PC-9 (cell line): ENCODE measurements at regions not wholly inside any gene's neighbourhood (a gene's known extent, or its start where the extent isn't known, plus 50 kb on each side); places are given as distances from the start of the nearest gene placed in this dataset.

Experiments used
- BruUV-seq: library from RNA; stranded (reverse); fragments of 400-500 nt; replicated peaks from 2 replicates; lab custom pipeline; 2021; lab: Mats Ljungman, UMichigan
- CTCF ChIA-PET: fragments of 300-600 bp; sonication (Branson Sonifier 250); formaldehyde crosslinking; loops from one replicate; lab custom pipeline; 2022; ENCODE audit warnings: antibody characterized with exemption; lab: Charles Lee
- POLR2A ChIA-PET: fragments of 300-600 bp; sonication (Branson Sonifier 250); formaldehyde crosslinking; loops from one replicate; lab custom pipeline; 2022; ENCODE audit warnings: antibody characterized with exemption; ENCODE audit not compliant: unreplicated experiment; lab: Charles Lee
- DNase-seq, 2 experiments: peaks; one replicate each; pipeline versions ENCODE4 v3.0.0 to v3.0.0-alpha.2; 2015 to 2022; ENCODE audit warnings: mixed read lengths in 1 of 2
- H2AFZ ChIP-seq: fragments of 200-600 bp; sonication (generic); 2 replicates; pipeline ENCODE4 v1.8.1; 2017; ENCODE audit warnings: antibody characterized with exemption
- H3F3A ChIP-seq: fragments of 200-600 bp; sonication (generic); 2 replicates; pipeline ENCODE4 v1.8.1; 2017; ENCODE audit warnings: antibody characterized with exemption, mild to moderate bottlenecking, low read depth; ENCODE audit not compliant: insufficient read depth
- H3K27ac ChIP-seq: fragments of 200-600 bp; sonication (generic); 2 replicates; pipeline ENCODE4 v1.6.1; 2016; ENCODE audit warnings: mixed run types
- H3K27me3 ChIP-seq: fragments of 200-600 bp; sonication (generic); 2 replicates; pipeline ENCODE4 v1.6.1; 2016; ENCODE audit warnings: low read depth, mixed run types; ENCODE audit not compliant: insufficient read depth
- H3K36me3 ChIP-seq: fragments of 200-600 bp; sonication (generic); 2 replicates; pipeline ENCODE4 v1.6.1; 2016; ENCODE audit warnings: low read depth, mixed run types
- H3K4me1 ChIP-seq: fragments of 200-600 bp; sonication (generic); replicated peaks from 2 replicates; pipeline ENCODE4 v1.6.1; 2016; ENCODE audit warnings: mixed run types; ENCODE audit not compliant: insufficient read depth
- H3K4me2 ChIP-seq: fragments of 200-600 bp; sonication (generic); 2 replicates; pipeline ENCODE4 v1.6.1; 2017; ENCODE audit warnings: mixed run types
- H3K4me3 ChIP-seq: fragments of 200-600 bp; sonication (generic); 2 replicates; pipeline ENCODE4 v1.6.1; 2016; ENCODE audit warnings: mixed run types
- H3K79me2 ChIP-seq: fragments of 200-600 bp; sonication (generic); 2 replicates; pipeline ENCODE4 v1.6.1; 2017; ENCODE audit warnings: low read depth, mixed run types
- H3K9me2 ChIP-seq: fragments of 200-600 bp; sonication (generic); 2 replicates; pipeline ENCODE4 v1.8.1; 2017; ENCODE audit warnings: mild to moderate bottlenecking; ENCODE audit not compliant: insufficient read depth
- H3K9me3 ChIP-seq: fragments of 200-600 bp; sonication (generic); 2 replicates; pipeline ENCODE4 v1.8.1; 2016; ENCODE audit warnings: low read depth; ENCODE audit not compliant: insufficient read depth
- H4K20me1 ChIP-seq: fragments of 200-600 bp; sonication (generic); 2 replicates; pipeline ENCODE4 v1.8.1; 2017; ENCODE audit not compliant: insufficient read depth
- EZH2 ChIP-seq: fragments of 200-600 bp; sonication (generic); IDR thresholded peaks from 2 replicates; pipeline ENCODE4 v1.8.0; 2017; ENCODE audit warnings: antibody characterized with exemption, low read depth
- intact Hi-C: fragments of 100-400 bp; cut with micrococcal nuclease; formaldehyde crosslinking; loops from one replicate; pipeline ENCODE4 v1.10.0; 2022; ENCODE audit not compliant: unreplicated experiment
- TF ChIP-seq, protein P1 (sequence below): fragments of 200-600 bp; sonication (generic); conservative IDR thresholded peaks from 2 replicates; pipeline ENCODE4 v1.6.1; 2017; ENCODE audit warnings: mixed run types, antibody characterized with exemption, mild to moderate bottlenecking, moderate library complexity

DNA sequence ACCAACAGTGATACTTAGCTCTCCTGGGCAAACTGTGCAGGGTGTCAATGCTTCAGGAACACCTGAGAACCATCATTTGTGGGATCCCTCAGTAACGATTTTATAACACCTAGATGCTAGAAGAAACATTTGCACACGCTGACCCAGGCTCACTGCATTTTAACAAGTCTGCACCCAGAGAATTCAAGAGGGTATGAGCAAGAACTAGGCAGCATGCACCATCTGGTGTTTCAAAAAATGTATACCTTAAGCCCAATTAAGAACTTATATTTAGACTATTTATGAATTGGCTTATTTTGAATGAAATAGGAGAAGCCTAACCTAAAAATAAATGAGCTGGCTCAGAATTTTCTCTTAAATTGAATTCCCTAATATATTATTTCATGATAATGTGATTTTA lies 400.5 kb downstream of the GPATCH2 start:
- Histone ChIP-seq H3K4me1 (no peaks in the 10 kb centered on the region), H4K20me1 (no peaks in the 10 kb centered on the region), H3K27ac (no peak overlapping the region), H3K79me2 (no peaks in the 10 kb centered on the region), H3K4me2 (no peak overlapping the region), H3K4me3 (no peak overlapping the region), H3F3A (no peaks in the 10 kb centered on the region), H2AFZ (no peak overlapping the region), H3K9me3 (no peaks in the 10 kb centered on the region), H3K27me3 (no peaks in the 10 kb centered on the region), H3K9me2 (no peaks in the 10 kb centered on the region), H3K36me3 (no peaks in the 10 kb centered on the region)
- intact Hi-C loops: no loop called here
- CTCF ChIA-PET: no interaction called here
- POLR2A ChIA-PET: no interaction called here
- BruUV-seq: no TSS peak
- TF ChIP-seq, protein P1, sequence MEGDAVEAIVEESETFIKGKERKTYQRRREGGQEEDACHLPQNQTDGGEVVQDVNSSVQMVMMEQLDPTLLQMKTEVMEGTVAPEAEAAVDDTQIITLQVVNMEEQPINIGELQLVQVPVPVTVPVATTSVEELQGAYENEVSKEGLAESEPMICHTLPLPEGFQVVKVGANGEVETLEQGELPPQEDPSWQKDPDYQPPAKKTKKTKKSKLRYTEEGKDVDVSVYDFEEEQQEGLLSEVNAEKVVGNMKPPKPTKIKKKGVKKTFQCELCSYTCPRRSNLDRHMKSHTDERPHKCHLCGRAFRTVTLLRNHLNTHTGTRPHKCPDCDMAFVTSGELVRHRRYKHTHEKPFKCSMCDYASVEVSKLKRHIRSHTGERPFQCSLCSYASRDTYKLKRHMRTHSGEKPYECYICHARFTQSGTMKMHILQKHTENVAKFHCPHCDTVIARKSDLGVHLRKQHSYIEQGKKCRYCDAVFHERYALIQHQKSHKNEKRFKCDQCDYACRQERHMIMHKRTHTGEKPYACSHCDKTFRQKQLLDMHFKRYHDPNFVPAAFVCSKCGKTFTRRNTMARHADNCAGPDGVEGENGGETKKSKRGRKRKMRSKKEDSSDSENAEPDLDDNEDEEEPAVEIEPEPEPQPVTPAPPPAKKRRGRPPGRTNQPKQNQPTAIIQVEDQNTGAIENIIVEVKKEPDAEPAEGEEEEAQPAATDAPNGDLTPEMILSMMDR: no peak
- TF ChIP-seq EZH2: no peak
- no peak for DNase-seq

DNA sequence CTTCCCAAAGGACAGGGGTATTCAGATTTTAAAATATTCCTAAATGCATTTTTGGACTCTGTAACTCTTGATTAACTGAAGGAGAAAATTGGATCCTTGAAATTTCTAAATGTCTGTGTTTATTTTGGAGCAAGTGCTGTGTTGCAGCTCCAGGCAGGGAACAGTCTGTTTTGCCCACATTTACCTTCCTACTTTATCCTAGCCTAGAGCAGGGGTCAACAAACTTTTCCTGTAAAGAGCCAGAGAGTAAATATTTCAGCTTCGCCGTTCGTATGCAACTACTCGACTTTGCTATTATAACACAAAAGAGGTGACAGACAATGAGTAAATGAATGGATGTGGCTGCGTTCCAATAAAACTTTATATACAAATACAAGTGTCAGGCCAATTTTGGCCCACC lies 402.2 kb downstream of the GPATCH2 start:
- TF ChIP-seq, protein P1: no peak
- TF ChIP-seq EZH2: no peak
- no peak overlapping the region for H3K4me3 ChIP-seq
- no peak for DNase-seq
- H4K20me1 ChIP-seq: no peaks in the 10 kb centered on the region
- no peak overlapping the region for H3K4me2 ChIP-seq
- no peaks in the 10 kb centered on the region for H3K36me3 ChIP-seq
- POLR2A ChIA-PET: no interaction called here
- H2AFZ ChIP-seq: no peak overlapping the region
- no peaks in the 10 kb centered on the region for H3K9me2 ChIP-seq
- no peaks in the 10 kb centered on the region for H3K4me1 ChIP-seq
- no peaks in the 10 kb centered on the region for H3K79me2 ChIP-seq
- no peaks in the 10 kb centered on the region for H3K27me3 ChIP-seq
- no peaks in the 10 kb centered on the region for H3F3A ChIP-seq
- intact Hi-C loops: no loop called here
- CTCF ChIA-PET: no interaction called here
- no TSS peak for BruUV-seq
- no peak overlapping the region for H3K27ac ChIP-seq
- H3K9me3 ChIP-seq: no peaks in the 10 kb centered on the region

DNA sequence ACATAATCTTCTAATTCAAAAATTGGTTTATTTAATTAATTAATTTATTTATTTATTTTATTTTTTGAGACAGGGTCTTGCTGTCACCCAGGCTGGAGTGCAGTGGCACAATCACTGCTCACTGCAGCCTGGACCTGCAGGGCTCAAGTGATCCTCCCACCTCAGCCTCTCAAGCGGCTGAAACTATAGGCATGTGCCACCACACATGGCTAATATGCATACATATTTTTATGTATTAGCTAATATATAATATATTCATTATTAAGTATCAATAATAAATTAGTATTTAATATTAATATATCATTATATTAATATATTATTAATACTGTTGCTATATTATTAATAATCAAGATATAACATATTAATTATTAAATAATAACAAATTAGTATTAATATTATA lies 406.7 kb downstream of the GPATCH2 start:
- Histone ChIP-seq H4K20me1 (no peaks in the 10 kb centered on the region), H3K9me3 (no peaks in the 10 kb centered on the region), H3K4me2 (no peak overlapping the region), H3K36me3 (no peaks in the 10 kb centered on the region), H3K27me3 (no peaks in the 10 kb centered on the region), H3K27ac (no peak overlapping the region), H3K4me1 (no peaks in the 10 kb centered on the region), H3K79me2 (no peaks in the 10 kb centered on the region), H2AFZ (no peak overlapping the region), H3K4me3 (no peak overlapping the region), H3K9me2 (no peaks in the 10 kb centered on the region), H3F3A (no peaks in the 10 kb centered on the region)
- no TSS peak for BruUV-seq
- TF ChIP-seq, protein P1: no peak
- no peak for TF ChIP-seq EZH2
- intact Hi-C loops: no loop called here
- DNase-seq: no peak
- POLR2A ChIA-PET: no interaction called here
- CTCF ChIA-PET: no interaction called here
